PC-3 (cell line): ENCODE measurements at regions not wholly inside any gene's neighbourhood (a gene's known extent, or its start where the extent isn't known, plus 50 kb on each side); places are given as distances from the start of the nearest gene placed in this dataset.

Experiments used
- ATAC-seq: fragments of 200-7000 bp; cut with Tn5 transposase; 2 replicates; pipeline ENCODE4 v1.9.1; 2020; ENCODE audit warnings: mild to moderate bottlenecking, moderate library complexity
- BruUV-seq: library from RNA; stranded (reverse); fragments of 400-500 nt; replicated peaks from 2 replicates; lab custom pipeline; 2021; lab: Mats Ljungman, UMichigan
- CTCF ChIA-PET: fragments of 300-600 bp; sonication (Branson Sonifier 250); formaldehyde crosslinking; loops from one replicate; lab custom pipeline; 2022; ENCODE audit warnings: antibody characterized with exemption; lab: Charles Lee
- POLR2A ChIA-PET: fragments of 300-600 bp; sonication (Branson Sonifier 250); formaldehyde crosslinking; loops from one replicate; lab custom pipeline; 2022; ENCODE audit warnings: antibody characterized with exemption; ENCODE audit not compliant: unreplicated experiment; lab: Charles Lee
- DNase-seq: peaks from one replicate; pipeline ENCODE4 v3.0.0-alpha.2; 2015
- H2AFZ ChIP-seq: fragments of 300-600 bp; sonication (generic); 2 replicates; pipeline ENCODE4 v1.6.0; 2016; ENCODE audit warnings: antibody characterized with exemption, low read length
- H3F3A ChIP-seq: fragments of 300-600 bp; sonication (generic); one replicate; pipeline ENCODE4 v1.6.0; 2017; ENCODE audit warnings: antibody characterized with exemption, low read length, control low read depth, mild to moderate bottlenecking; ENCODE audit not compliant: unreplicated experiment
- H3K27ac ChIP-seq: fragments of 300-600 bp; sonication (generic); 2 replicates; pipeline ENCODE4 v1.5.1; 2016; ENCODE audit warnings: mild to moderate bottlenecking, low read length
- H3K27me3 ChIP-seq: fragments of 300-600 bp; sonication (generic); 2 replicates; pipeline ENCODE4 v1.6.1; 2016; ENCODE audit warnings: low read length, mixed read lengths
- H3K36me3 ChIP-seq: fragments of 300-600 bp; sonication (generic); 2 replicates; pipeline ENCODE4 v1.6.1; 2016; ENCODE audit warnings: low read depth, mixed run types, low read length, mixed read lengths
- H3K4me1 ChIP-seq: fragments of 300-600 bp; sonication (generic); 2 replicates; pipeline ENCODE4 v1.5.1; 2016; ENCODE audit warnings: low read length; ENCODE audit not compliant: insufficient read depth
- H3K4me2 ChIP-seq: fragments of 300-600 bp; sonication (generic); 2 replicates; pipeline ENCODE4 v1.6.0; 2016; ENCODE audit warnings: low read length
- H3K4me3 ChIP-seq: fragments of 300-600 bp; sonication (generic); 2 replicates; pipeline ENCODE4 v1.5.1; 2016; ENCODE audit warnings: mild to moderate bottlenecking, low read length, mixed read lengths
- H3K79me2 ChIP-seq: fragments of 300-600 bp; sonication (generic); 2 replicates; pipeline ENCODE4 v1.6.1; 2017; ENCODE audit warnings: low read length, mixed read lengths
- H3K9ac ChIP-seq: fragments of 300-600 bp; sonication (generic); 2 replicates; pipeline ENCODE4 v1.6.0; 2016; ENCODE audit warnings: mild to moderate bottlenecking, low read length
- H3K9me2 ChIP-seq: fragments of 300-600 bp; sonication (generic); replicated peaks from 2 replicates; pipeline ENCODE4 v1.6.1; 2016; ENCODE audit warnings: mixed run types, low read length, mixed read lengths
- H3K9me3 ChIP-seq: fragments of 300-600 bp; sonication (generic); 2 replicates; pipeline ENCODE4 v1.6.1; 2016; ENCODE audit warnings: low read length, mixed read lengths
- H4K20me1 ChIP-seq: fragments of 300-600 bp; sonication (generic); 2 replicates; pipeline ENCODE4 v1.6.1; 2016; ENCODE audit warnings: low read length, mixed read lengths
- EZH2 ChIP-seq: fragments of 300-600 bp; sonication (generic); IDR thresholded peaks from one replicate; pipeline ENCODE4 v1.6.1; 2017; ENCODE audit warnings: antibody characterized with exemption, mild to moderate bottlenecking, low read length; ENCODE audit not compliant: unreplicated experiment
- EZH2phosphoT487 ChIP-seq: fragments of 300-600 bp; sonication (generic); IDR thresholded peaks from 2 replicates; pipeline ENCODE4 v1.6.1; 2018; ENCODE audit warnings: mild to moderate bottlenecking, antibody characterized with exemption, low read length, borderline replicate concordance
- intact Hi-C: fragments of 100-400 bp; cut with micrococcal nuclease; formaldehyde crosslinking; loops from 2 replicates; pipeline ENCODE4 v1.9.0; 2023
- TF ChIP-seq, protein P1 (sequence below): fragments of 300-600 bp; sonication (generic); conservative IDR thresholded peaks from 2 replicates; pipeline ENCODE4 v1.5.1; 2017; ENCODE audit warnings: antibody characterized with exemption, low read depth, mild to moderate bottlenecking, low read length

DNA sequence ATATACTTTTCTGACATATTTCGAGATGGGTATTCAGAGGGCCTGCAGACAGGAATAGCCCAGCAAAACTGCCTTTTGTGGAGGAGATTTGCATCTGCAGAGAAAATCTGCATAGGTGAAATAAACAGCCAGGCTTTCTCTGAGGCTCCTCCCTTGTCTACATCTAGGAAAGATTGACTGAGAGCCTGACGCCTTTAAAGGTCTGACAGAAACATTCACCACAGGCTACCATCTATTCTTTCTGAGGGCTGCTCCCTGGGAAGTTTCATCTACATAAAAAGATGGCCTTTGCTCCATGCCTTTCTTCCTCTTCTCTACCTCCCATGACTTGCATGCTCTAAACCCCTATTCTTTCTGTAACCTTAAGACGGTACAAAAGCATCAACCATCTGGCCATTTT is 55.0 kb upstream of the AP1S2 start:
- no peak overlapping the region for H2AFZ ChIP-seq
- no peaks in the 10 kb centered on the region for H4K20me1 ChIP-seq
- CTCF ChIA-PET = interaction anchor here (0.6 kb wide), 1 partner anchor 546 kb away, joined by 3 read pairs; no protein-coding TSS in a partner anchor
- no peak for ATAC-seq
- H3K4me1 ChIP-seq = no peaks in the 10 kb centered on the region
- POLR2A ChIA-PET = no interaction called here
- TF ChIP-seq, protein P1, sequence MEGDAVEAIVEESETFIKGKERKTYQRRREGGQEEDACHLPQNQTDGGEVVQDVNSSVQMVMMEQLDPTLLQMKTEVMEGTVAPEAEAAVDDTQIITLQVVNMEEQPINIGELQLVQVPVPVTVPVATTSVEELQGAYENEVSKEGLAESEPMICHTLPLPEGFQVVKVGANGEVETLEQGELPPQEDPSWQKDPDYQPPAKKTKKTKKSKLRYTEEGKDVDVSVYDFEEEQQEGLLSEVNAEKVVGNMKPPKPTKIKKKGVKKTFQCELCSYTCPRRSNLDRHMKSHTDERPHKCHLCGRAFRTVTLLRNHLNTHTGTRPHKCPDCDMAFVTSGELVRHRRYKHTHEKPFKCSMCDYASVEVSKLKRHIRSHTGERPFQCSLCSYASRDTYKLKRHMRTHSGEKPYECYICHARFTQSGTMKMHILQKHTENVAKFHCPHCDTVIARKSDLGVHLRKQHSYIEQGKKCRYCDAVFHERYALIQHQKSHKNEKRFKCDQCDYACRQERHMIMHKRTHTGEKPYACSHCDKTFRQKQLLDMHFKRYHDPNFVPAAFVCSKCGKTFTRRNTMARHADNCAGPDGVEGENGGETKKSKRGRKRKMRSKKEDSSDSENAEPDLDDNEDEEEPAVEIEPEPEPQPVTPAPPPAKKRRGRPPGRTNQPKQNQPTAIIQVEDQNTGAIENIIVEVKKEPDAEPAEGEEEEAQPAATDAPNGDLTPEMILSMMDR = no peak
- TF ChIP-seq EZH2phosphoT487 (no peak), EZH2 (no peak)
- H3K79me2 ChIP-seq = no peaks in the 10 kb centered on the region
- no peak overlapping the region for H3K27ac ChIP-seq
- no peak overlapping the region for H3K4me3 ChIP-seq
- no peak for DNase-seq
- no peaks in the 10 kb centered on the region for H3K27me3 ChIP-seq
- no peaks in the 10 kb centered on the region for H3K36me3 ChIP-seq
- no peaks in the 10 kb centered on the region for H3K9me2 ChIP-seq
- H3K9me3 ChIP-seq = no peaks in the 10 kb centered on the region
- intact Hi-C loops = no loop called here
- no peak overlapping the region for H3K9ac ChIP-seq
- no peak overlapping the region for H3K4me2 ChIP-seq
- no peaks in the 10 kb centered on the region for H3F3A ChIP-seq
- no TSS peak for BruUV-seq

DNA sequence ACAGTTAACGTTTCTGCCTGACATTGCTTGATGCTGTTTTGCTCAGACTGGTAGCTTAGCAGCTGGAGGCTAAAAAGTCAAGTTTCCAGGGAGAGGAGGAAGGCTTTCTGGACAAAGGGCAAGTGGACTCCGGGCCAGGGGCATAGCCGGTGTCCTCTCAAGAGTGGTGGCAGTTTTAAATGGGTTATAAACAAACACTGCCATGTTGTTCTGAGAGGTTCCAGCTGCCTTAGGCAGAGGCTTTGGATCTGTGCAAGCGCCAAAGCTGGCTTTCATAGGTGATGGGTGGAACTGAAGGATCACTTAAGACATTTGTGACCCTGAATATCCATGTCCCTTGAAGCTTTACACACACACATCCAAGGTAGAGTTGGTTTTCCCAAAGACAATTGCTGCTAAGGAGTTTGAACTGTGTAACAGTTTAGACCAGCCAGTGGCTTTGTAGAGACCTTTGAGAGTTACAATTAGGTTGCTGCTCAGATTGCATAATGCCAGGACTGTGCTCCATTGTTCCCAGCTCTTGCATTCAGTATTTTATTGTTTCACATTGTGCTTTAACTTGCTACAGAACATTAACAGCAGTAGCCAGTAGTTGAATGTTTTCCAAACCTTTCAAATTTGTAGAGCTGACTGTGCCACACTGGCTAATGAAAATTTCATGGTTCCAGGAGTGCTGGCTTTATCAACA is 54.1 kb upstream of the AP1S2 start:
- Histone ChIP-seq H3K4me1 (no peaks in the 10 kb centered on the region), H3K4me3 (no peak overlapping the region), H2AFZ (no peak overlapping the region), H3K36me3 (no peaks in the 10 kb centered on the region), H3K27me3 (no peaks in the 10 kb centered on the region), H3K4me2 (no peak overlapping the region), H4K20me1 (no peaks in the 10 kb centered on the region), H3K9ac (no peak overlapping the region), H3K9me2 (no peaks in the 10 kb centered on the region), H3K27ac (no peak overlapping the region), H3F3A (no peaks in the 10 kb centered on the region), H3K9me3 (no peaks in the 10 kb centered on the region), H3K79me2 (no peaks in the 10 kb centered on the region)
- no TSS peak for BruUV-seq
- ChIA-PET CTCF (no interaction called here), POLR2A (no interaction called here)
- intact Hi-C loops = no loop called here
- no peak for ATAC-seq
- DNase-seq = no peak
- TF ChIP-seq, protein P1 = no peak
- TF ChIP-seq EZH2 (no peak), EZH2phosphoT487 (no peak)

DNA sequence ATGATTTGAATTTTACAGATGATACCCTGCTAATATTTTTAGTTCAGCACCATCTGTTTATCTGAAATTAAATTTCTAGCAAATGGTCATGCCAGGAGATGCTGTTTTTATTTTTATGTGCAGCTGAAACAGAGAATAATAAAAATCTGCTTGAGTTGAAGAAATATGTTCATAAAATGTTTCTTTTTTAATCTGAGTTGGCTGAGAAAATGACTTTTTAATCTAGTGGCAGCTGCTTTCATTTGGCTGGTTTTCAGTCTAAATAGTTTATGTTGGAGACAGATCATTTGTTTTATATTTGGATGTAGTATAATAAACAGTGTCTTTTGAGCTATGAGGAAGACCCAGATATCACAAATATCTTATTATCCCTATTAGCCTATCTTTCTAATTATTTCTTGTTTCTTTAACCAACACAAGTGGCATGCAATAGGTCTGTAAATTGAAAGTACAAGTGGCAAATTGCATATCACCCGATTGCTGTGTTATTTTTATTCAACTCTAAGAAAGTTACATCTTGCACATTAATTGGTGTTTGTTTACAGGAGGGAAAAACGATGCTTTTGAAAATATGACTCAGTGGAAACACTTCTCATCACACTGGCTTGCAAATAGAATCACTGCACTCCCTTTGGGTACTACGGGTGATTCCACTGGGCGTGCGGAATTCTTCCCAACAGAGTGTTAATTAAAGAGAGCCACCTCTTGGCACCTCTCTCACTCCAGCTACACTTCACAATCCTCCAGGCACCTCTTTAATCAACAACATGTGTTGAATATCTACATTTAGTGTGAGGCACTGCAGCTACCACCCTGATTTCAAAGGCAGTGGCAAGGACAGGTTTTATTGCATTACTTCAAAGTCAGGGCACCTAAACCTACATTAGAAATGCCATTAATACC is 51.7 kb upstream of the AP1S2 start:
- DNase-seq (no peak), ATAC-seq (no peak)
- H3K79me2 ChIP-seq = no peaks in the 10 kb centered on the region
- no peaks in the 10 kb centered on the region for H3K4me1 ChIP-seq
- no peaks in the 10 kb centered on the region for H3K27me3 ChIP-seq
- no peak overlapping the region for H3K27ac ChIP-seq
- H3K4me2 ChIP-seq = no peak overlapping the region
- no TSS peak for BruUV-seq
- H3K9me2 ChIP-seq = no peaks in the 10 kb centered on the region
- H4K20me1 ChIP-seq = no peaks in the 10 kb centered on the region
- ChIA-PET POLR2A (no interaction called here), CTCF (no interaction called here)
- TF ChIP-seq, protein P1 = no peak
- TF ChIP-seq EZH2phosphoT487 (no peak), EZH2 (no peak)
- no peaks in the 10 kb centered on the region for H3K36me3 ChIP-seq
- H3F3A ChIP-seq = no peaks in the 10 kb centered on the region
- H3K9me3 ChIP-seq = no peaks in the 10 kb centered on the region
- H2AFZ ChIP-seq = no peak overlapping the region
- H3K4me3 ChIP-seq = no peak overlapping the region
- H3K9ac ChIP-seq = no peak overlapping the region
- intact Hi-C loops = no loop called here
